GM21526 (cell line): ENCODE measurements at regions not wholly inside any gene's neighbourhood (a gene's known extent, or its start where the extent isn't known, plus 50 kb on each side); places are given as distances from the start of the nearest gene placed in this dataset.

Experiments used
- ATAC-seq: cut with Tn5 transposase; IDR thresholded peaks from one replicate; pipeline ENCODE4 v1.9.1; 2021; ENCODE audit warnings: moderate library complexity; ENCODE audit not compliant: unreplicated experiment, low FRiP score

DNA sequence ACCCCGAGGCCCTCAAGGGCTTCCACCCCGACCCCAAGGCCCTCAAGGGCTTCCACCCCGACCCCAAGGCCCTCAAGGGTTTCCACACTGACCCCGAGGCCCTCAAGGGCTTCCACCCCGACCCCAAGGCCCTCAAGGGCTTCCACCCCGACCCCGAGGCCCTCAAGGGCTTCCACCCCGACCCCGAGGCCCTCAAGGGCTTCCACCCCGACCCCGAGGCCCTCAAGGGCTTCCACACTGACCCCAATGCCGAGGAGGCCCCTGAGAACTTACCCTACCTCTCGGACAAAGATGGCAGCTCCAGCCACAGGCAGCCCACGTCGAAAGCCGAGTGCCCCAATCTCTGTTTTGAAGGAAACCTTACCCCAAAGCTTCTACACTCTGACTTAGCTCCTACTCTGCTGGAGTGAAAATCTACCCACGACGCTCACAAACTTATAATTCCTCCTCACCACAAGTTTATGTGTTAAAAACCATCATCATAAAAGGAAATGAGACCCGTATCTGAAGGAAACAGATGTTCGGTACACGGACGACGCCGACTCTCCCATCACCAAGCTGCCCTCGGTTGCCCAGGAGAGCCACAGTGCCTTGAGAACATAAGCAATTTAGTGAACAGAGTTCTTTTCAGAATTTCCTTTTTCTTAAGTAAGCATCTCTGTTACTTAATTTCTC is 61.2 kb upstream of the RPH3AL start:
- ATAC-seq: no peak

GRCh38 chr17:413016-413350 is 60.4 kb upstream of the RPH3AL start:
- ATAC-seq: no peak

- ATAC-seq: no peak
Observed at GRCh38 chr17:412211-413015, 59.8 kb upstream of the RPH3AL start.

DNA sequence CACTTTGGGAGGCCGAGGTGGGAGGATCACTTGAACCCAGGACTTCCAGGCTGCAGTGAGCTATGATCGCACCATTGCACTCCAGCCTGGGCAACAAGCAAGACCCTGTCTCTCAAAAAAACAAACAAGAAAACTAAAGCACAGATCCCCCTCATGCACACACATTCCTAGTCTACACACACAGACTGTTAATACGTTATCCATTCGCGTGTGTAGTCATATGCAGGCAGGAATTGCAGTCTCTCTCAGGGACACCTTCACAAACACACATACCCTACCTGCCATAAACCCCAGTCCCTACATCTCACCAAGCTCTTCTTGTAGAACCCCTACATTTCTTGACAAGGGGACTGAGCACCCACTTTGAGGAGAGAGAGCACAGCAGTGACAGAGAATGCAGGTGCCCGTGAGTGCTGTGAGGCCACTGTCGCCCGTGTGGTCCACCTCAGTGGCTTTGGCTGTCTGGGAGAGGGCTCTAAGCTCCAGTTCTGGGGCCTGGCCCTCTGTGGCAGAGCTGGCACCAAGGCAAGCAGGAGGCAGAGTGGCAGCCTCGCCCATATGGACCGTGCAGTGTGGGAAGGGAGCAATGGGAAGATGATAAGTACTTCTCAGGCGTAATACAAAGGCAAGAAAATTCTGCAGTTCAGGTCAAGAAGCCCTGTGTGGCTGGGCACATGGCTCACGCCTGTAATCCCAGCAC is 59.0 kb upstream of the RPH3AL start:
- no peak for ATAC-seq

GRCh38 chr17:410543-411401 is 58.2 kb upstream of the RPH3AL start:
- peak; percentile 1 for ATAC-seq

GRCh38 chr17:409848-410542 is 57.4 kb upstream of the RPH3AL start:
- ATAC-seq: peak; percentile 71

GRCh38 chr17:409308-409847 is 56.8 kb upstream of the RPH3AL start:
- ATAC-seq: no peak

GRCh38 chr17:404703-405102 is 52.1 kb upstream of the RPH3AL start:
- ATAC-seq: no peak
